Common myeloid progenitor, CD34-positive (primary cell): ENCODE measurements at regions not wholly inside any gene's neighbourhood (a gene's known extent, or its start where the extent isn't known, plus 50 kb on each side); places are given as distances from the start of the nearest gene placed in this dataset.

Source experiments
- CTCF ChIA-PET: fragments of 350-600 bp; sonication (Branson Sonifier 250); formaldehyde crosslinking; loops from one replicate; lab custom pipeline; 2021; ENCODE audit warnings: antibody characterized with exemption; lab: Charles Lee
- POLR2A ChIA-PET: fragments of 350-600 bp; sonication (Branson Sonifier 250); formaldehyde crosslinking; loops from one replicate; lab custom pipeline; 2021; ENCODE audit warnings: antibody characterized with exemption; lab: Charles Lee
- DNase-seq, 3 donors: peaks; one replicate each; pipeline versions ENCODE4 v3.0.0 to v3.0.0-alpha.2; 2013
- H3K27ac ChIP-seq, 2 experiments: 1 replicate in 1 of 2; 2 replicates in 1 of 2; pipeline ENCODE4 v1.7.0; 2013; ENCODE audit warnings: inconsistent platforms in 2 of 2, low read length in 2 of 2, mild to moderate bottlenecking in 2 of 2, low read depth in 1 of 2, moderate library complexity in 1 of 2; ENCODE audit not compliant: severe bottlenecking in 2 of 2, insufficient read depth in 1 of 2, poor library complexity in 1 of 2
- H3K27me3 ChIP-seq, 5 experiments: replicated peaks in 2 of 5; 1 replicate in 3 of 5; 2 replicates in 2 of 5; pipeline versions ENCODE4 v1.6.1 to v1.7.0; 2013; ENCODE audit warnings: low read length in 4 of 5, mild to moderate bottlenecking in 2 of 5, moderate library complexity in 2 of 5, inconsistent platforms in 1 of 5; ENCODE audit not compliant: insufficient read depth in 5 of 5, control insufficient read depth in 4 of 5
- H3K36me3 ChIP-seq, 4 experiments: 1 replicate in 2 of 4; 2 replicates in 2 of 4; pipeline versions ENCODE4 v1.6.1 to v1.7.0; 2013; ENCODE audit warnings: low read length in 3 of 4, control low read depth in 1 of 4, mild to moderate bottlenecking in 1 of 4; ENCODE audit not compliant: control insufficient read depth in 4 of 4, insufficient read depth in 4 of 4
- H3K4me1 ChIP-seq, 4 experiments: 1 replicate in 3 of 4; 2 replicates in 1 of 4; pipeline versions ENCODE4 v1.6.1 to v1.7.1; 2013; ENCODE audit warnings: low read length in 3 of 4, mild to moderate bottlenecking in 3 of 4, control low read depth in 1 of 4, inconsistent platforms in 1 of 4, moderate library complexity in 1 of 4; ENCODE audit not compliant: control insufficient read depth in 4 of 4, insufficient read depth in 4 of 4; ENCODE audit errors: control extremely low read depth in 1 of 4
- H3K4me3 ChIP-seq, 7 experiments: 1 replicate in 4 of 7; 2 replicates in 3 of 7; pipeline versions ENCODE4 v1.5.1 to v1.7.0; 2013; ENCODE audit warnings: mild to moderate bottlenecking in 7 of 7, low read length in 6 of 7, moderate library complexity in 6 of 7, inconsistent platforms in 2 of 7, low read depth in 2 of 7, control low read depth in 1 of 7; ENCODE audit not compliant: insufficient read depth in 4 of 7, control insufficient read depth in 1 of 7; ENCODE audit errors: extremely low read depth in 1 of 7
- H3K9me3 ChIP-seq, 5 experiments: 1 replicate in 4 of 5; 2 replicates in 1 of 5; pipeline versions ENCODE4 v1.6.1 to v1.7.1; 2013; ENCODE audit warnings: low read length in 4 of 5, mild to moderate bottlenecking in 2 of 5, inconsistent platforms in 1 of 5, low read depth in 1 of 5, moderate library complexity in 1 of 5; ENCODE audit not compliant: control insufficient read depth in 4 of 5, insufficient read depth in 2 of 5; ENCODE audit errors: control extremely low read depth in 1 of 5
- WGBS: methylation state at CpG from one replicate; pipeline ENCODE4 v1.1.5; 2013; ENCODE audit not compliant: insufficient coverage; 5-methylcytosine and 5-hydroxymethylcytosine counted together

DNA sequence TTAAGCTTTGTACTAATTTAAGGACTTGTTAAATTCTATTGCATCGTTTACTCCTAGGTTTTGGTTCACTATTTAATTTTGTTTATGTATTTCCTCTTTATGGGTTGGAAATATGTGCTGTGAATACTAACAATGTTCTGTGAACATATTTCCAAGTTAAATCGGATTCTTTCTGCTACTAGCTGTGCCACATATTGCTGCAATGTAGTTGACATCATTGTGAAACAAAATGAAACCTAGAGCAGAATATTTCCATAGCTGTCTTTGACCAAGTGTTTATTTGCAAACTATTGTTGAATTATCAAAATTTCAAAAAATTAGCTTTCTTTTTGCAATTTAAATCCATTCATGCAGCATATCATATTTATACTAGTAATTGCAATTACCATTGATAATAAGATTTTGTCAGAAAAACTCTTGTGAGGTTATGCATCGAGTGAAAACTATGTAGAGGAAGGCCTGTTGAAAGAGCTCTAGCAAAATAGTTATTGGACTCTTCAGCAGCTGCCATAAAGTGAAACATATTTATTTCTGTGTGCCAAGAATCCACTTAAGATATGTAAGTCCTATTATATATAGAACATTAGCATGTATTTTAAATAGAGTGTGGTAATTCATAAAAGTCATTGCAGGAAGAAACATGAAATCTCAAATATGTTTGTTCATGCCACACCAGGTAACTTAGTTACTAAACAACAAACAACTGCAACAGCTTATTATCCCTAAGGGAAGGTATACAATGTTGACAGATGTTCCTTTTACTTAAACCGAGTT is 575.1 kb downstream of the SLITRK6 start:
- H3K36me3 ChIP-seq, result no peaks in the 10 kb centered on the region
- WGBS, result 100% methylated on average over 3 of the region's 4 CpGs

DNA sequence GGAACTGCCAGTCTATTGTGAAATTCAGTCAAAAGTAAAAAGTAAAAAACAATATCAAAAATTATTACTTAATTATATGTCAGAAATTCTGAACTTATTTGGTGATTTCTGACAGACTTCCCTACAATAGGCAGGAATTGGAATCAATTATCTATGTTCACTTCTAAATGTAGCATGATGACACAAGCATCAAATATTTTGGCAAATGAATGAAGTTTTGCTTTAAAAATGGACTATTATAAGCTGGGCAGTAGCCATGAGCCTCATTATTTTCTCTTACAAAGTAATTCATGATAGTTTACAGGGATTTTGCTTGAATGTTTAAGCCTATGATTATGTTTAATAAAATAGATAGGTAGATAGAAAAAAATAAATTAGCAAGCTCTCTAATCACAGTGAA is 582.6 kb downstream of the SLITRK6 start:
- Histone ChIP-seq H3K27me3 (no peaks in the 10 kb centered on the region), H3K27ac (no peak overlapping the region), H3K4me3 (no peak overlapping the region), H3K36me3 (no peaks in the 10 kb centered on the region), H3K4me1 (no peaks in the 10 kb centered on the region), H3K9me3 (peaks cover 0 to 2% (median 0%) of the 10 kb centered on the region in 5 experiments)
- ChIA-PET CTCF (no interaction called here), POLR2A (no interaction called here)
- DNase-seq, result no peak

More for the DNA sequence above, 575.1 kb downstream of the SLITRK6 start:
- no peak for DNase-seq
- Histone ChIP-seq H3K9me3 (peaks cover 0 to 2% (median 0%) of the 10 kb centered on the region in 5 experiments), H3K27ac (no peak overlapping the region), H3K4me3 (no peak overlapping the region), H3K27me3 (no peaks in the 10 kb centered on the region), H3K4me1 (no peaks in the 10 kb centered on the region)
- CTCF ChIA-PET, result no interaction called here
- POLR2A ChIA-PET, result no interaction called here

DNA sequence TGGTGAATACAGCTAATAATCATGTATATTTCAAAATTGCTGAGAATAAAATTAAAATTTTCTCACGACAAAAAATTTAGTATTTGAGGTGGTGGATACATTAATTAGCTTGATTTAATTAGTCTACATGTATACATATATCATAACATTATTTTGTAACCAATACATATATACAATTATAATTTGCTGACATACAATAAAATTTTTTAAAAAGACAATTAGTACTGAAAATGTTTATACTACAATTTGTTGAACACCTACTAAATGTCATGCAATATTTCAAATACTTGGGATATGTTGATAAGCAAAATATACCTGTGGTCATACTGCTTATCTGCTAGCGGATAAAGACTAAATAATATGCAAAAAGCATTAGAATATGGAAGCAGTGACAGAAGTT is 586.5 kb downstream of the SLITRK6 start:
- no peak for DNase-seq
- Histone ChIP-seq H3K27me3 (no peaks in the 10 kb centered on the region), H3K27ac (no peak overlapping the region), H3K4me1 (no peaks in the 10 kb centered on the region), H3K36me3 (no peaks in the 10 kb centered on the region), H3K9me3 (peaks cover 0 to 3% (median 0%) of the 10 kb centered on the region in 5 experiments), H3K4me3 (no peak overlapping the region)
- ChIA-PET CTCF (interaction anchor here (1.3 kb wide), 1 partner anchor 19 kb away, joined by 3 read pairs; no protein-coding TSS in a partner anchor), POLR2A (no interaction called here)
- whole genome bisulfite sequencing, result 100% methylated on average over 1 of the region's 2 CpGs

DNA sequence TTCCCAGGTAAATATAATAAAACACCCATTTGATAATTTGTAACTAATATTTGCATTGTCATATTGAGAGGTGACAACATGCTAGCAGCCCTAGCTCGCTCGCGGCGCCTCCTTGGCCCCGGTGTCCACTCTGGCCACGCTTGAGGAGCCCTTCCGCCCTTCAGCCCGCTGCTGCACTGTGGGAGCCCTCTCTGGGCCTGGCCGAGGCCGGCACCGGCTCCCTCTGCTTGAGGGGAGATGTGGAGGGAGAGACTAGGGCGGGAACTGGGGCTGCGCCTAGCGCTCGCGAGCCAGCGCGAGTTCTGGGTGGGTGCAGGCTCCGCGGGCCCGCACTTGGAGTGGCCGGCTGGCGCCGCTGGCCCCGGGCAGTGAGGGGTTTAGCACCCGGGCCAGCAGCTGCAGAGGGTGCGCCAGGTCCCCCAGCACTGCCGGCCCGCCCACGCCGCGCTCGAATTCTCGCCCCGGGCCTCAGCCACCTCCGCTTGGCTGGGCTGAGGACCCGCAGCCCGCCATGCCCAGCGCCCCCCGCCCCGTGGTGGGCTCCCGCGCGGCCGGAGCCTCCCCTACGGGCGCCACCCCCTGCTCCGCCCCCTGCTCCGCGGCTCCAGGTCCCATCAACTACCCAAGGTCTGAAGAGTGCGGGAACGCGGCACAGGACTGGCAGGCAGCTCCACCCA is 594.4 kb downstream of the SLITRK6 start:
- H3K27me3 ChIP-seq, result no peaks in the 10 kb centered on the region
- H3K9me3 ChIP-seq, result peaks cover 0 to 9% (median 0%) of the 10 kb centered on the region in 5 experiments
- 94% methylated on average over 47 of the region's 53 CpGs for WGBS
- POLR2A ChIA-PET, result no interaction called here
- no peaks in the 10 kb centered on the region for H3K4me1 ChIP-seq
- no peak for DNase-seq
- no peak overlapping the region for H3K27ac ChIP-seq
- no peak overlapping the region for H3K4me3 ChIP-seq
- H3K36me3 ChIP-seq, result no peaks in the 10 kb centered on the region
- CTCF ChIA-PET, result interaction anchor here (1.3 kb wide), 1 partner anchor 14 kb away, joined by 3 read pairs; no protein-coding TSS in a partner anchor

DNA sequence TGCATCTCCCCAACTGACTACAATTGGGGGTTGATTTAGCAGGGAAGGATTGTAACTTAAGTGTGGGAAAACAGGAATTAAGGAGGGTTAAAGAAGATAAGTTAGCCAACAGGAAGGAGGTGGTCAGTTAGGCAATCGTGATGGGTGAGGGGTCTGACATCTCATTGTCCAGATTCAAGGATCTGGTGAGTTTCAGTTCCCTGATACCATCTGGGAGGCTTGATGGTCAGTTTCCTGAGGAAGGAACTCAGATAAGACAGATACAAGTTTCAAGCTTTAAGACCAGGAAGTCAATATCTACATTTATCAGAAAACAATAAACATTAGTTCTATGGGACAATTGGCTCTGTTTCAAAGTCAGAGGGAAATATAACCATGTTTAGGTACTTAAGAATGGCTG is 601.8 kb downstream of the SLITRK6 start:
- DNase-seq, result no peak
- WGBS, result 0% methylated on average over 1 of the region's 1 CpG
- no peak overlapping the region for H3K27ac ChIP-seq
- POLR2A ChIA-PET, result no interaction called here
- H3K4me3 ChIP-seq, result no peak overlapping the region
- CTCF ChIA-PET, result no interaction called here
- no peaks in the 10 kb centered on the region for H3K4me1 ChIP-seq
- H3K36me3 ChIP-seq, result no peaks in the 10 kb centered on the region
- H3K9me3 ChIP-seq, result peaks cover 0 to 3% (median 0%) of the 10 kb centered on the region in 5 experiments
- no peaks in the 10 kb centered on the region for H3K27me3 ChIP-seq

DNA sequence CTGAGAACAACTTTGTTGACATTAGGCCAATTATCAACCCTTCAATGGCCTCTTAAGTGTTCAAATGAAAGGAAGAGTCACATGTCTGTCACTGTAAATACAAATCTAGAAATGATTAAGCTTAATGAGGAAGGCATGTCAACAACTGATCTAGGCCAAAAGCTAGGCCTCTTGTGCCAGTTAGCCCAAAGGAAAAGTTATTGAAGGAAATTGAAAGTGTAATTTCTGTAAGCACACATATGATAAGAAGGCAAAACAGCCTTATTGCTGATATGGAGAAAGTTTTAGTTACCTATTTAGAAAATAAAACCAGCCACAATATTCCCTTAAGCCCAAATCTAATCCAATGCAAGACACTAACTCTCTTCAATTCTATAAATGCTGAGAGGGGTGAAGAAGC is 604.7 kb downstream of the SLITRK6 start:
- POLR2A ChIA-PET, result no interaction called here
- CTCF ChIA-PET, result interaction anchor here (1.0 kb wide), 1 partner anchor 24 kb away, joined by 3 read pairs; no protein-coding TSS in a partner anchor
- H3K36me3 ChIP-seq, result no peaks in the 10 kb centered on the region
- peaks cover 0 to 3% (median 0%) of the 10 kb centered on the region in 5 experiments for H3K9me3 ChIP-seq
- no peaks in the 10 kb centered on the region for H3K4me1 ChIP-seq
- no peak overlapping the region for H3K4me3 ChIP-seq
- DNase-seq, result no peak
- H3K27ac ChIP-seq, result no peak overlapping the region
- H3K27me3 ChIP-seq, result no peaks in the 10 kb centered on the region
